ENCODE measurements at regions not wholly inside any gene's neighbourhood (a gene's known extent, or its start where the extent isn't known, plus 50 kb on each side); places are given as distances from the start of the nearest gene placed in this dataset.

DNA sequence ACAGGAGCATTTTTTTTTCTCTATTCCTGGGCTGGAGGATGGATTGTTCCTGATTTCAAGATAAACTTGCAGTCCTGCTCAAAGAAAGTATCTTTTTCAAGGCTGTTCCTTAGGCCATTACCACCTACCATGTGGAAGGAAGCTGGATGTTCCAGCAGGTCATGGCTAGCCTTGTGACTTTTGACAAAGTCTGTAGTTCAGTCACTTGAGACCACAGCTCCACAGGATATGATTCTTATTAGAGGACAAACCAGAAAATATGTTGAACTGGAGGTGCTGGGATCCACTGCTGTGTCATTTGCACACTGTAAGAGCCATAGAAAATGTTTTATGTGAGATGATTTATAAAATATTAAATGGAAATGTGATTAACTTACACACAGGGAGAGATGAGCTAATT, 184.2 kb upstream of the ACO1 start:
- TF ChIP-seq CTCF (IDR thresholded peaks at IDR 0.05) (no peak), POLR2A (IDR thresholded peaks at IDR 0.05; ENCODE audit: low read depth) (no peak)

Measured in esophagus muscularis mucosa (tissue), 3 donors.